ENCODE measurements at regions not wholly inside any gene's neighbourhood (a gene's known extent, or its start where the extent isn't known, plus 50 kb on each side); places are given as distances from the start of the nearest gene placed in this dataset.

- H3K36me3 ChIP-seq (ENCODE audit: control insufficient read depth in 2 of 2, extremely low read depth in 1 of 2, insufficient read depth in 1 of 2, low read length in 1 of 2) = no peaks in the 10 kb centered on the region
- Mint-ChIP-seq H3K27ac (no peak overlapping the region), H3K36me3 (no peaks in the 10 kb centered on the region), H3K27me3 (peaks cover 3 to 20% of the 10 kb centered on the region in 2 donors), H3K4me3 (no peak overlapping the region), H3K9me3 (no peaks in the 10 kb centered on the region), H3K4me1 (no peaks in the 10 kb centered on the region)
- ATAC-seq (replicated peaks in 1 of 4) = no peak
- H3K4me3 ChIP-seq (ENCODE audit: control insufficient read depth in 1 of 2, extremely low read depth in 1 of 2, low read length in 1 of 2) = no peak overlapping the region
- WGBS (ENCODE audit: insufficient coverage) = 33% methylated on average over 1 of the region's 5 CpGs
- no peak overlapping the region for H3K27ac ChIP-seq (ENCODE audit: low read length)
- H3K4me1 ChIP-seq (ENCODE audit: control insufficient read depth in 1 of 2, extremely low read depth in 1 of 2, insufficient read depth in 2 of 2, low read length in 2 of 2) = no peaks in the 10 kb centered on the region
- ChIA-PET POLR2A (no interaction called here), CTCF (no interaction called here)
- peaks cover 0 to 3% of the 10 kb centered on the region in 2 experiments for H3K27me3 ChIP-seq (replicated peaks in 1 of 2; ENCODE audit: control insufficient read depth in 2 of 2, extremely low read depth in 1 of 2, insufficient read depth in 2 of 2, low read length in 1 of 2)
- DNase-seq = no peak
- H3K9me3 ChIP-seq = no peaks in the 10 kb centered on the region
These were observed 365.1 kb downstream of the DDX10 start for GRCh38 chr11:109029927-109030326.

- ChIA-PET CTCF (no interaction called here), POLR2A (no interaction called here)
- Histone ChIP-seq H3K27me3 (replicated peaks in 1 of 2; ENCODE audit: control insufficient read depth in 2 of 2, extremely low read depth in 1 of 2, insufficient read depth in 2 of 2, low read length in 1 of 2) (peaks cover 0 to 3% of the 10 kb centered on the region in 2 experiments), H3K27ac (ENCODE audit: low read length) (no peak overlapping the region), H3K4me1 (ENCODE audit: control insufficient read depth in 1 of 2, extremely low read depth in 1 of 2, insufficient read depth in 2 of 2, low read length in 2 of 2) (no peaks in the 10 kb centered on the region), H3K9me3 (no peaks in the 10 kb centered on the region), H3K4me3 (ENCODE audit: control insufficient read depth in 1 of 2, extremely low read depth in 1 of 2, low read length in 1 of 2) (no peak overlapping the region), H3K36me3 (ENCODE audit: control insufficient read depth in 2 of 2, extremely low read depth in 1 of 2, insufficient read depth in 1 of 2, low read length in 1 of 2) (no peaks in the 10 kb centered on the region)
- Mint-ChIP-seq H3K4me3 (no peak overlapping the region), H3K27ac (no peak overlapping the region), H3K36me3 (no peaks in the 10 kb centered on the region), H3K4me1 (no peaks in the 10 kb centered on the region), H3K9me3 (no peaks in the 10 kb centered on the region), H3K27me3 (peaks cover 7 to 25% of the 10 kb centered on the region in 2 donors)
- ATAC-seq (replicated peaks in 1 of 4) = no peak
- no CpG with 5 or more reads among the region's 2 CpGs for WGBS (ENCODE audit: insufficient coverage)
- no peak for DNase-seq
These were observed 368.9 kb downstream of the DDX10 start for GRCh38 chr11:109033627-109034338.

GRCh38 chr11:109034339-109034696 lies 369.4 kb downstream of the DDX10 start:
- H3K4me3 Mint-ChIP-seq = no peak overlapping the region
- no peaks in the 10 kb centered on the region for H3K9me3 Mint-ChIP-seq
- Histone ChIP-seq H3K4me1 (ENCODE audit: control insufficient read depth in 1 of 2, extremely low read depth in 1 of 2, insufficient read depth in 2 of 2, low read length in 2 of 2) (no peaks in the 10 kb centered on the region), H3K9me3 (no peaks in the 10 kb centered on the region), H3K27ac (ENCODE audit: low read length) (no peak overlapping the region), H3K4me3 (ENCODE audit: control insufficient read depth in 1 of 2, extremely low read depth in 1 of 2, low read length in 1 of 2) (no peak overlapping the region), H3K36me3 (ENCODE audit: control insufficient read depth in 2 of 2, extremely low read depth in 1 of 2, insufficient read depth in 1 of 2, low read length in 1 of 2) (no peaks in the 10 kb centered on the region), H3K27me3 (replicated peaks in 1 of 2; ENCODE audit: control insufficient read depth in 2 of 2, extremely low read depth in 1 of 2, insufficient read depth in 2 of 2, low read length in 1 of 2) (peaks cover 0 to 3% of the 10 kb centered on the region in 2 experiments)
- WGBS (ENCODE audit: insufficient coverage) = 60% methylated on average over 1 of the region's 1 CpG
- no peak for ATAC-seq (replicated peaks in 1 of 4)
- CTCF ChIA-PET = no interaction called here
- no peaks in the 10 kb centered on the region for H3K36me3 Mint-ChIP-seq
- no peak for DNase-seq
- POLR2A ChIA-PET = no interaction called here
- no peaks in the 10 kb centered on the region for H3K4me1 Mint-ChIP-seq
- no peak overlapping the region for H3K27ac Mint-ChIP-seq
- H3K27me3 Mint-ChIP-seq = peaks cover 7 to 25% of the 10 kb centered on the region in 2 donors

- H3K27ac Mint-ChIP-seq = no peak overlapping the region
- no CpG with 5 or more reads among the region's 1 CpG for WGBS (ENCODE audit: insufficient coverage)
- H3K9me3 Mint-ChIP-seq = no peaks in the 10 kb centered on the region
These were observed 370.4 kb downstream of the DDX10 start for GRCh38 chr11:109035284-109035683.

GRCh38 chr11:109036011-109036410 lies 371.1 kb downstream of the DDX10 start:
- no peak overlapping the region for H3K27ac Mint-ChIP-seq
- no peak for ATAC-seq (replicated peaks in 1 of 4)
- peaks cover 4 to 15% of the 10 kb centered on the region in 2 donors for H3K27me3 Mint-ChIP-seq
- Histone ChIP-seq H3K36me3 (ENCODE audit: control insufficient read depth in 2 of 2, extremely low read depth in 1 of 2, insufficient read depth in 1 of 2, low read length in 1 of 2) (no peaks in the 10 kb centered on the region), H3K4me1 (ENCODE audit: control insufficient read depth in 1 of 2, extremely low read depth in 1 of 2, insufficient read depth in 2 of 2, low read length in 2 of 2) (no peaks in the 10 kb centered on the region), H3K27me3 (replicated peaks in 1 of 2; ENCODE audit: control insufficient read depth in 2 of 2, extremely low read depth in 1 of 2, insufficient read depth in 2 of 2, low read length in 1 of 2) (peaks cover 0 to 2% of the 10 kb centered on the region in 2 experiments), H3K9me3 (no peaks in the 10 kb centered on the region), H3K4me3 (ENCODE audit: control insufficient read depth in 1 of 2, extremely low read depth in 1 of 2, low read length in 1 of 2) (no peak overlapping the region), H3K27ac (ENCODE audit: low read length) (no peak overlapping the region)
- ChIA-PET POLR2A (no interaction called here), CTCF (no interaction called here)
- WGBS (ENCODE audit: insufficient coverage) = no CpG with 5 or more reads among the region's 2 CpGs
- no peak overlapping the region for H3K4me3 Mint-ChIP-seq
- H3K9me3 Mint-ChIP-seq = no peaks in the 10 kb centered on the region
- H3K36me3 Mint-ChIP-seq = no peaks in the 10 kb centered on the region
- no peaks in the 10 kb centered on the region for H3K4me1 Mint-ChIP-seq
- DNase-seq = no peak

More at GRCh38 chr11:109035284-109035683, 370.4 kb downstream of the DDX10 start:
- Histone ChIP-seq H3K9me3 (no peaks in the 10 kb centered on the region), H3K4me1 (ENCODE audit: control insufficient read depth in 1 of 2, extremely low read depth in 1 of 2, insufficient read depth in 2 of 2, low read length in 2 of 2) (no peaks in the 10 kb centered on the region), H3K27ac (ENCODE audit: low read length) (no peak overlapping the region), H3K36me3 (ENCODE audit: control insufficient read depth in 2 of 2, extremely low read depth in 1 of 2, insufficient read depth in 1 of 2, low read length in 1 of 2) (no peaks in the 10 kb centered on the region), H3K4me3 (ENCODE audit: control insufficient read depth in 1 of 2, extremely low read depth in 1 of 2, low read length in 1 of 2) (no peak overlapping the region), H3K27me3 (replicated peaks in 1 of 2; ENCODE audit: control insufficient read depth in 2 of 2, extremely low read depth in 1 of 2, insufficient read depth in 2 of 2, low read length in 1 of 2) (peaks cover 0 to 3% of the 10 kb centered on the region in 2 experiments)
- H3K27me3 Mint-ChIP-seq = peaks cover 4 to 20% of the 10 kb centered on the region in 2 donors
- ATAC-seq (replicated peaks in 1 of 4) (no peak), DNase-seq (no peak)
- CTCF ChIA-PET = interaction anchor here in 1 of 2 donors (0.6 kb wide), 1 partner anchor 86 kb away, joined by 4 read pairs; no protein-coding TSS in a partner anchor
- H3K36me3 Mint-ChIP-seq = no peaks in the 10 kb centered on the region
- no peaks in the 10 kb centered on the region for H3K4me1 Mint-ChIP-seq
- POLR2A ChIA-PET = no interaction called here
- no peak overlapping the region for H3K4me3 Mint-ChIP-seq

GRCh38 chr11:109037856-109038780 lies 373.2 kb downstream of the DDX10 start:
- H3K9me3 Mint-ChIP-seq = no peaks in the 10 kb centered on the region
- no peaks in the 10 kb centered on the region for H3K9me3 ChIP-seq
- no CpG with 5 or more reads among the region's 3 CpGs for WGBS (ENCODE audit: insufficient coverage)
- H3K27ac Mint-ChIP-seq = no peak overlapping the region
- POLR2A ChIA-PET = no interaction called here
- CTCF ChIA-PET = no interaction called here
- H3K27me3 Mint-ChIP-seq = peaks cover 4 to 9% of the 10 kb centered on the region in 2 donors
- no peaks in the 10 kb centered on the region for H3K4me1 ChIP-seq (ENCODE audit: control insufficient read depth in 1 of 2, extremely low read depth in 1 of 2, insufficient read depth in 2 of 2, low read length in 2 of 2)
- no peak for ATAC-seq (replicated peaks in 1 of 4)
- H3K4me1 Mint-ChIP-seq = no peaks in the 10 kb centered on the region
- H3K27ac ChIP-seq (ENCODE audit: low read length) = no peak overlapping the region
- no peaks in the 10 kb centered on the region for H3K36me3 ChIP-seq (ENCODE audit: control insufficient read depth in 2 of 2, extremely low read depth in 1 of 2, insufficient read depth in 1 of 2, low read length in 1 of 2)
- H3K27me3 ChIP-seq (replicated peaks in 1 of 2; ENCODE audit: control insufficient read depth in 2 of 2, extremely low read depth in 1 of 2, insufficient read depth in 2 of 2, low read length in 1 of 2) = no peaks in the 10 kb centered on the region
- DNase-seq = no peak
- no peak overlapping the region for H3K4me3 ChIP-seq (ENCODE audit: control insufficient read depth in 1 of 2, extremely low read depth in 1 of 2, low read length in 1 of 2)
- no peak overlapping the region for H3K4me3 Mint-ChIP-seq
- no peaks in the 10 kb centered on the region for H3K36me3 Mint-ChIP-seq
